Ectodermal cell (in vitro differentiated cells): ENCODE measurements at regions not wholly inside any gene's neighbourhood (a gene's known extent, or its start where the extent isn't known, plus 50 kb on each side); places are given as distances from the start of the nearest gene placed in this dataset.

ENCODE experiments used
- H3K27ac ChIP-seq: 2 replicates; pipeline ENCODE4 v1.7.0; 2013; ENCODE audit warnings: mild to moderate bottlenecking, low read depth, low read length; ENCODE audit not compliant: insufficient read depth, poor library complexity, severe bottlenecking
- H3K27me3 ChIP-seq: 2 replicates; pipeline ENCODE4 v1.7.0; 2013; ENCODE audit warnings: mild to moderate bottlenecking, low read length; ENCODE audit not compliant: insufficient read depth, control insufficient read depth, poor library complexity, severe bottlenecking
- H3K36me3 ChIP-seq: one replicate; pipeline ENCODE4 v1.7.0; 2013; ENCODE audit warnings: low read length; ENCODE audit not compliant: control insufficient read depth, insufficient read depth
- H3K4me1 ChIP-seq: one replicate; pipeline ENCODE4 v1.7.0; 2013; ENCODE audit warnings: low read length; ENCODE audit not compliant: control insufficient read depth, insufficient read depth
- H3K4me3 ChIP-seq: 2 replicates; pipeline ENCODE4 v1.7.0; 2013; ENCODE audit warnings: low read depth, low read length, control low read depth; ENCODE audit not compliant: insufficient read depth
- H3K9me3 ChIP-seq: 2 replicates; pipeline ENCODE4 v1.7.0; 2013; ENCODE audit warnings: mild to moderate bottlenecking, low read length, moderate library complexity; ENCODE audit not compliant: control insufficient read depth
- WGBS, 2 experiments: methylation state at CpG; one replicate each; pipeline ENCODE4 v1.1.7; 2013; ENCODE audit warnings: missing lambda C conversion rate in 2 of 2; 5-methylcytosine and 5-hydroxymethylcytosine counted together

GRCh38 chr3:7977245-7978086, 524.2 kb upstream of the LMCD1 start:
- H3K27ac ChIP-seq, result no peak overlapping the region
- H3K4me3 ChIP-seq, result no peak overlapping the region
- 84 to 88% methylated on average over 5 of the region's 5 CpGs for WGBS, 2 experiments
- no peaks in the 10 kb centered on the region for H3K4me1 ChIP-seq
- H3K36me3 ChIP-seq, result no peaks in the 10 kb centered on the region
- H3K9me3 ChIP-seq, result no peaks in the 10 kb centered on the region
- no peaks in the 10 kb centered on the region for H3K27me3 ChIP-seq

GRCh38 chr3:7978087-7978422, 523.6 kb upstream of the LMCD1 start:
- Histone ChIP-seq H3K27me3 (no peaks in the 10 kb centered on the region), H3K9me3 (no peaks in the 10 kb centered on the region), H3K4me3 (no peak overlapping the region), H3K27ac (no peak overlapping the region), H3K4me1 (no peaks in the 10 kb centered on the region), H3K36me3 (no peaks in the 10 kb centered on the region)
- 79 to 82% methylated on average over 6 of the region's 6 CpGs for WGBS, 2 experiments

- no peaks in the 10 kb centered on the region for H3K9me3 ChIP-seq
- no peaks in the 10 kb centered on the region for H3K4me1 ChIP-seq
- H3K27ac ChIP-seq, result no peak overlapping the region
- no peaks in the 10 kb centered on the region for H3K27me3 ChIP-seq
- no peaks in the 10 kb centered on the region for H3K36me3 ChIP-seq
- H3K4me3 ChIP-seq, result no peak overlapping the region
Observed at GRCh38 chr3:7982126-7982525, 519.5 kb upstream of the LMCD1 start.

- H3K27ac ChIP-seq, result no peak overlapping the region
- no peaks in the 10 kb centered on the region for H3K9me3 ChIP-seq
- WGBS, 2 experiments, result 5 to 9% methylated on average over 3 to 4 of the region's 4 CpGs
- no peak overlapping the region for H3K4me3 ChIP-seq
- H3K4me1 ChIP-seq, result peaks cover 5% of the 10 kb centered on the region
- no peaks in the 10 kb centered on the region for H3K36me3 ChIP-seq
- no peaks in the 10 kb centered on the region for H3K27me3 ChIP-seq
Observed at GRCh38 chr3:7999384-7999783, 502.2 kb upstream of the LMCD1 start.

GRCh38 chr3:8001307-8001706, 500.3 kb upstream of the LMCD1 start:
- Histone ChIP-seq H3K4me1 (peaks cover 5% of the 10 kb centered on the region), H3K9me3 (no peaks in the 10 kb centered on the region), H3K36me3 (no peaks in the 10 kb centered on the region), H3K27ac (no peak overlapping the region), H3K4me3 (no peak overlapping the region), H3K27me3 (no peaks in the 10 kb centered on the region)
- WGBS, 2 experiments, result 58 to 66% methylated on average over 1 of the region's 1 CpG

- no peaks in the 10 kb centered on the region for H3K36me3 ChIP-seq
- H3K27ac ChIP-seq, result no peak overlapping the region
- H3K27me3 ChIP-seq, result no peaks in the 10 kb centered on the region
- WGBS, 2 experiments, result 86 to 92% methylated on average over 6 of the region's 6 CpGs
- H3K4me1 ChIP-seq, result peaks cover 5% of the 10 kb centered on the region
- no peak overlapping the region for H3K4me3 ChIP-seq
- H3K9me3 ChIP-seq, result no peaks in the 10 kb centered on the region
Observed at GRCh38 chr3:8001712-8002111, 499.9 kb upstream of the LMCD1 start.

GRCh38 chr3:8011902-8012301, 489.7 kb upstream of the LMCD1 start:
- Histone ChIP-seq H3K9me3 (no peaks in the 10 kb centered on the region), H3K27ac (no peak overlapping the region)
- WGBS, 2 experiments, result 88 to 100% methylated on average over 3 of the region's 3 CpGs

GRCh38 chr3:8020047-8020841, 481.4 kb upstream of the LMCD1 start:
- Histone ChIP-seq H3K27ac (no peak overlapping the region), H3K27me3 (no peaks in the 10 kb centered on the region), H3K9me3 (no peaks in the 10 kb centered on the region), H3K4me1 (no peaks in the 10 kb centered on the region), H3K4me3 (no peak overlapping the region), H3K36me3 (no peaks in the 10 kb centered on the region)
- WGBS, 2 experiments, result 75 to 86% methylated on average over 6 to 7 of the region's 7 CpGs

More at GRCh38 chr3:8011902-8012301, 489.7 kb upstream of the LMCD1 start:
- Histone ChIP-seq H3K4me3 (no peak overlapping the region), H3K36me3 (no peaks in the 10 kb centered on the region), H3K27me3 (no peaks in the 10 kb centered on the region), H3K4me1 (no peaks in the 10 kb centered on the region)

- no peak overlapping the region for H3K4me3 ChIP-seq
- no peak overlapping the region for H3K27ac ChIP-seq
- H3K9me3 ChIP-seq, result peaks cover 2% of the 10 kb centered on the region
- WGBS, 2 experiments, result 100% methylated on average over 1 of the region's 1 CpG
- H3K4me1 ChIP-seq, result no peaks in the 10 kb centered on the region
- H3K36me3 ChIP-seq, result no peaks in the 10 kb centered on the region
- H3K27me3 ChIP-seq, result no peaks in the 10 kb centered on the region
Observed at GRCh38 chr3:8027954-8028353, 473.7 kb upstream of the LMCD1 start.

GRCh38 chr3:8050283-8050682, 451.3 kb upstream of the LMCD1 start:
- Histone ChIP-seq H3K4me1 (no peaks in the 10 kb centered on the region), H3K36me3 (no peaks in the 10 kb centered on the region)
- 100% methylated on average over 2 of the region's 2 CpGs for whole genome bisulfite sequencing, 2 experiments

More at GRCh38 chr3:8050283-8050682, 451.3 kb upstream of the LMCD1 start:
- no peaks in the 10 kb centered on the region for H3K9me3 ChIP-seq
- no peaks in the 10 kb centered on the region for H3K27me3 ChIP-seq
- no peak overlapping the region for H3K27ac ChIP-seq
- H3K4me3 ChIP-seq, result no peak overlapping the region
